Upper lobe of left lung (tissue), 4 donors: ENCODE measurements at regions not wholly inside any gene's neighbourhood (a gene's known extent, or its start where the extent isn't known, plus 50 kb on each side); places are given as distances from the start of the nearest gene placed in this dataset.

Experiments
- CTCF ChIP-seq, 6 experiments: fragments of 450-650 bp in 4 of 6; fragments of 200-600 bp in 2 of 6; sonication (generic) in 2 of 6; IDR thresholded peaks; one replicate each; pipeline ENCODE4 v1.5.1; 2016 to 2019; ENCODE audit warnings: antibody characterized with exemption in 6 of 6
- EP300 ChIP-seq, 4 donors: sonication (generic); formaldehyde crosslinking; IDR thresholded peaks; one replicate each; pipeline ENCODE4 v1.5.1; 2017; ENCODE audit warnings: antibody characterized with exemption in 4 of 4, control low read depth in 2 of 4
- POLR2A ChIP-seq, 4 donors: fragments of 450-650 bp; IDR thresholded peaks; one replicate each; pipeline ENCODE4 v1.5.1; 2016 to 2017; ENCODE audit warnings: antibody characterized with exemption in 4 of 4, mild to moderate bottlenecking in 2 of 4
- POLR2AphosphoS5 ChIP-seq, 2 donors: sonication (generic); formaldehyde crosslinking; IDR thresholded peaks; one replicate each; pipeline ENCODE4 v1.5.1; 2017; ENCODE audit warnings: antibody characterized with exemption in 2 of 2

- no peak for TF ChIP-seq CTCF (IDR thresholded peaks at IDR 0.05)
- TF ChIP-seq POLR2A (IDR thresholded peaks at IDR 0.05), result no peak
- TF ChIP-seq POLR2AphosphoS5 (IDR thresholded peaks at IDR 0.05), result no peak
- TF ChIP-seq EP300 (IDR thresholded peaks at IDR 0.05), result no peak
These were observed 334.6 kb upstream of the SLC14A2 start for GRCh38 chr18:45280481-45281276.
